Stimulated activated CD4-positive, alpha-beta T cell treated with anti-CD3 and anti-CD28 coated beads, Interleukin-4, amount 100 ng/mL, for 24 hours (primary cell): ENCODE measurements at regions not wholly inside any gene's neighbourhood (a gene's known extent, or its start where the extent isn't known, plus 50 kb on each side); places are given as distances from the start of the nearest gene placed in this dataset.

Source experiments
- DNase-seq: peaks from one replicate; pipeline ENCODE4 v3.0.0-alpha.2; 2020

- DNase-seq: no peak
These were observed 85.4 kb upstream of the ACTRT2 start for GRCh38 chr1:2935751-2936390.

GRCh38 chr1:2936559-2937515 lies 84.4 kb upstream of the ACTRT2 start:
- no peak for DNase-seq

GRCh38 chr1:2937805-2938204 lies 83.5 kb upstream of the ACTRT2 start:
- no peak for DNase-seq

- no peak for DNase-seq
These were observed 82.2 kb upstream of the ACTRT2 start for GRCh38 chr1:2939041-2939552.

- DNase-seq: no peak
These were observed 81.1 kb upstream of the ACTRT2 start for GRCh38 chr1:2940178-2940577.

- no peak for DNase-seq
These were observed 80.2 kb upstream of the ACTRT2 start for GRCh38 chr1:2941040-2941439.

- DNase-seq: no peak
These were observed 79.4 kb upstream of the ACTRT2 start for GRCh38 chr1:2941907-2942306.

GRCh38 chr1:2942410-2942809 lies 78.9 kb upstream of the ACTRT2 start:
- DNase-seq: no peak

GRCh38 chr1:2943686-2944260 lies 77.5 kb upstream of the ACTRT2 start:
- no peak for DNase-seq

GRCh38 chr1:2944705-2945104 lies 76.6 kb upstream of the ACTRT2 start:
- no peak for DNase-seq

GRCh38 chr1:2945821-2946231 lies 75.4 kb upstream of the ACTRT2 start:
- DNase-seq: no peak

GRCh38 chr1:2946291-2946690 lies 75.0 kb upstream of the ACTRT2 start:
- no peak for DNase-seq

- DNase-seq: no peak
These were observed 74.1 kb upstream of the ACTRT2 start for GRCh38 chr1:2946999-2947690.

GRCh38 chr1:2948001-2948750 lies 73.1 kb upstream of the ACTRT2 start:
- DNase-seq: no peak

GRCh38 chr1:2948751-2949680 lies 72.3 kb upstream of the ACTRT2 start:
- no peak for DNase-seq

GRCh38 chr1:2949966-2950925 lies 71.0 kb upstream of the ACTRT2 start:
- DNase-seq: no peak

- DNase-seq: no peak
These were observed 70.4 kb upstream of the ACTRT2 start for GRCh38 chr1:2950926-2951305.

- no peak for DNase-seq
These were observed 69.4 kb upstream of the ACTRT2 start for GRCh38 chr1:2951856-2952255.

GRCh38 chr1:2952371-2952770 lies 68.9 kb upstream of the ACTRT2 start:
- no peak for DNase-seq

GRCh38 chr1:2952992-2953391 lies 68.3 kb upstream of the ACTRT2 start:
- no peak for DNase-seq
